ENCODE measurements at regions not wholly inside any gene's neighbourhood (a gene's known extent, or its start where the extent isn't known, plus 50 kb on each side); places are given as distances from the start of the nearest gene placed in this dataset.

DNA sequence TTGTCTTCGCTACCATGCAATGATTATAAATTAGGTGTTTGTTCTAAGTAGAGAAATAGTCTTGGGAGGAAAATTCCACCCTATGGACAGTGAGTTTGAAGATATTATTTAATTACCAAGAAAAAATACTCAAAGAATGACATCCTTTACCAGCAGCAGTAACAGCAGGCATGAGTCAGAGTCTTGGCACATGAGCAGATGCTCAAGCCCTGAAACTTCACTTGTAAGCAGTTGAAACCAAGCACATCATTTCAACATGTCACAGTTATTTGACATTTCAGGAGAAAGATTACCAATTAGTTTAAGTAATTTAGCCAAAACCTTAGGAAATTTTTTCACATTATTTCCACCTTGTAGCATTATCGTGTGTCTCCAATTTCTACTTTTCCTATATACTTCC lies 99.2 kb downstream of the C12orf50 start:
- in situ Hi-C loops (cut with MboI; ENCODE audit: low sequenced_read_pairs): no loop called here
- Histone ChIP-seq H3K4me1 (no peaks in the 10 kb centered on the region), H3K9me3 (no peaks in the 10 kb centered on the region), H3K36me3 (replicated peaks) (no peaks in the 10 kb centered on the region), H3K27me3 (ENCODE audit: low read depth) (no peaks in the 10 kb centered on the region; the same call in 1 of the 2 replicates), H3K4me3 (no peak overlapping the region)
- DNase-seq (ENCODE audit: low spot score in 2 of 2): no peak

DNA sequence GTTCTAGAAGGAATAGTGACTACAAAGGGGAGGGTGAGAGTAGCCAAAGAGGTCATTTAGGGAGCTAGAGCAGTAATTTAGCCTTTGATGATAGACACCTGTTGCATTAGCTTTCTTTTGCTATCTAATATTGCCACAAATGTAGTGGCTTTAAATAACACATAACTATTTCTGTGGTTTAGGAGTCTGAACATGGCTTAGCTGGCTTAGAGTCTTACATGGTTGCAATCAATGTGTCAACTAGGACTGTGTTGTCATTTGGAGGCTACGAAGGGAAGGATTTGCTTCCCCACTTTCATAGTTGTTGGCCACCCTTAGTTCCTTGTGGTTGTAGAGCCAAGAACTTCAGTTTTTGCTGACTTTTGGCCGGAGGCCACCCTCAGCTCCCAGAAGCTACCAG lies 99.9 kb downstream of the C12orf50 start:
- Histone ChIP-seq H3K4me1 (no peaks in the 10 kb centered on the region), H3K27me3 (ENCODE audit: low read depth) (no peaks in the 10 kb centered on the region; the same call in 1 of the 2 replicates), H3K9me3 (no peaks in the 10 kb centered on the region), H3K4me3 (no peak overlapping the region), H3K36me3 (replicated peaks) (no peaks in the 10 kb centered on the region)
- in situ Hi-C loops (cut with MboI; ENCODE audit: low sequenced_read_pairs): no loop called here
- DNase-seq (ENCODE audit: low spot score in 2 of 2): no peak

DNA sequence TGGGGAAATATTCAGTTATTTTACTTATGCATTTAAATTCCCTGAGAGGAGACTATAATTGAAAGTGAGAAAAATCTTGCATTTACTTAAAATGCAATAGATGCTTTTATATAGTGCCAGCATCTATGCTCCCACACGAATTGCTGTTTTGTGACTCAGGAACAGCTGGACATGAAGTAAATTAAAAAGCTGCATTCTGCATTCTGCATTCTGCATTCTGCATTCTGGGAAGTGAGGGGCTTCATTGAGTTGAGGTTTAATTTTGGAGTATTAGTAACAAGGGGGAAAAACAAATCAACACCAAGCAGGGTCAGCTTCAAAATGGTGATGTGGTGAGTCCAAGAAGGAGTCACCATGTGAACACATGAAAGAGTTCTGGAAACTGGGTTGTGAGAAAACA lies 101.2 kb downstream of the C12orf50 start:
- Histone ChIP-seq H3K27me3 (ENCODE audit: low read depth) (no peaks in the 10 kb centered on the region; the same call in 1 of the 2 replicates), H3K4me1 (no peaks in the 10 kb centered on the region), H3K36me3 (replicated peaks) (no peaks in the 10 kb centered on the region), H3K4me3 (no peak overlapping the region), H3K9me3 (no peaks in the 10 kb centered on the region)
- in situ Hi-C loops (cut with MboI; ENCODE audit: low sequenced_read_pairs): no loop called here
- no peak for DNase-seq (ENCODE audit: low spot score in 2 of 2)

DNA sequence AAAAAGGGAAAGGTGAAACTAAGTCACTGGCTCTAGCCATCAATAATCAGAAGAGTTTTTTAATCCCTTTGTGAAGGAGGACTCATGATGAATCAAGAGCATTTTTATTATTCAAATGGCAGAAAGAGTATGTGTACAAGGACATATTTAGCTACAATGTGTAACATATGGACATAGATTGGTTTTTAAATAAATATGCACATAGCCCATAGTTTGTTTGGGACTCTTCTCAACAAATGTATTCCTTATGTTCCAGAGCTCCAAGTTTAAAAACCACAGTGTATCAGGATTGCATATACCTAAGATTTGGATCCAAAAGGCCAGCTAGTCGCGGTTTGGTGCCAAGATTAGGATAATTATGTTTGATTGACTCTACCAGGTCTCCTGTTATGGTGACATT lies 104.2 kb downstream of the C12orf50 start:
- H3K4me1 ChIP-seq: no peaks in the 10 kb centered on the region
- no peak overlapping the region for H3K4me3 ChIP-seq
- in situ Hi-C loops (cut with MboI; ENCODE audit: low sequenced_read_pairs): no loop called here
- no peaks in the 10 kb centered on the region for H3K36me3 ChIP-seq (replicated peaks)
- no peaks in the 10 kb centered on the region for H3K27me3 ChIP-seq (ENCODE audit: low read depth)
- H3K9me3 ChIP-seq: no peaks in the 10 kb centered on the region
- DNase-seq (ENCODE audit: low spot score in 2 of 2): no peak

DNA sequence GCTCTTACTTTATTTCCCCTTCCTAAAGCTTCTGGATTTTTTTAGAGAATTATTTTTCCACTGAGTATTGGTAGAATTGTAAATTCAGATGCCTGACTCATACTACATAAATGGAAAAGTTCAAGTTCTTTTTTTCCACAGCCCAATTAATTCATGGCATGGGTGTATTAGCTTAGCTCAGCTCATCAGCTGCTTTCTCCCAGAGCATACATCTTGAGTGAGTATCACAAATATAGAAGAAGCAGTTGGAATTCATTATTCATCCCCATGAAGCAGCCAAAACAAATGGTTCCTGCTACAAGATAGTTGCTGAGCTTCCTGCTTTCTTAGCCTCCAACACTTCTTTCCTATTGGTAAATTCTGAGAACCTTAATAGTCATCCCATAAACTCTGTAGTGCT lies 105.1 kb downstream of the C12orf50 start:
- Histone ChIP-seq H3K36me3 (replicated peaks) (no peaks in the 10 kb centered on the region), H3K4me1 (no peaks in the 10 kb centered on the region), H3K4me3 (no peak overlapping the region), H3K27me3 (ENCODE audit: low read depth) (no peaks in the 10 kb centered on the region), H3K9me3 (no peaks in the 10 kb centered on the region)
- in situ Hi-C loops (cut with MboI; ENCODE audit: low sequenced_read_pairs): no loop called here
- no peak for DNase-seq (ENCODE audit: low spot score in 2 of 2)

DNA sequence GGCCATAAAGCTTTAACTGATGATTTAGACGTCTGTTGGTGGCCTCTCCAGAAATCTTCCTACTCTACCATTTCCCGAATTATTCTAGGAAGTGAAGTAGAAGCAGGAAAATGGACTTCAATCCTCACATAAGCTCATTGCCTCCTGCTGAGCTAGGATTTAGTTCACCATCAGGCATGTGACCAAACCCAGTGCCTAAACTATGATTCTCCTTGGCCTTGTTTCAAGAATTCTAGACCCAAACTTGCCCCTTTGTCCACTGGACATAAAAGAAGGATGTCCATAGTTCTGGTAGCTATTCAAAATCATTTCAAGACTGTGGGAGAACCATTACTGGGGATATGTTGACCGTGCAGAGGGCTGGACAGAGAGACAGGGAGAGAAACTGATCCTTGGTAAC lies 105.8 kb downstream of the C12orf50 start:
- H3K36me3 ChIP-seq (replicated peaks): no peaks in the 10 kb centered on the region
- no peak overlapping the region for H3K4me3 ChIP-seq
- in situ Hi-C loops (cut with MboI; ENCODE audit: low sequenced_read_pairs): no loop called here
- H3K27me3 ChIP-seq (ENCODE audit: low read depth): no peaks in the 10 kb centered on the region
- H3K4me1 ChIP-seq: no peaks in the 10 kb centered on the region
- no peaks in the 10 kb centered on the region for H3K9me3 ChIP-seq
- no peak for DNase-seq (ENCODE audit: low spot score in 2 of 2)

DNA sequence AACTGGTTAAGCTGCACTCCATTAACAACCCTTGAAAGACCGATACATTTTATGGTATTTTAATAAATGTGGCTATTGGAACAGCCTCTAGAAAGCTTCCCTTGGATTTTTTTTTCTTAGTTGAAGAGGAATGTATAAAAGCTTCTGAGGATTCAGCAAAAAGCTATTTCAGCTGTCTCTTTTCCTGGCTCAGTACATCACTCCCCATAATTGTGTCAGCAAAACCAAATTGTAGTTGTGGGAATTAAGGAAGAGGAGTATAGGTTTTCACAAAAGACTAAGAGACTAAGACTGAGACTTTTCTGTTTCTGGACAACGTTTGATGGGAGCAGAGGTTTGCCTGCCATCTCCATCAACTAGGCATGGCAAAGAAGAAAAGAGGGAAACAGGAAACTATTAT lies 106.5 kb downstream of the C12orf50 start:
- in situ Hi-C loops (cut with MboI; ENCODE audit: low sequenced_read_pairs): no loop called here
- no peaks in the 10 kb centered on the region for H3K9me3 ChIP-seq
- no peak overlapping the region for H3K4me3 ChIP-seq
- H3K27me3 ChIP-seq (ENCODE audit: low read depth): no peaks in the 10 kb centered on the region
- DNase-seq (ENCODE audit: low spot score in 2 of 2): no peak
- no peaks in the 10 kb centered on the region for H3K36me3 ChIP-seq (replicated peaks)
- H3K4me1 ChIP-seq: no peaks in the 10 kb centered on the region

DNA sequence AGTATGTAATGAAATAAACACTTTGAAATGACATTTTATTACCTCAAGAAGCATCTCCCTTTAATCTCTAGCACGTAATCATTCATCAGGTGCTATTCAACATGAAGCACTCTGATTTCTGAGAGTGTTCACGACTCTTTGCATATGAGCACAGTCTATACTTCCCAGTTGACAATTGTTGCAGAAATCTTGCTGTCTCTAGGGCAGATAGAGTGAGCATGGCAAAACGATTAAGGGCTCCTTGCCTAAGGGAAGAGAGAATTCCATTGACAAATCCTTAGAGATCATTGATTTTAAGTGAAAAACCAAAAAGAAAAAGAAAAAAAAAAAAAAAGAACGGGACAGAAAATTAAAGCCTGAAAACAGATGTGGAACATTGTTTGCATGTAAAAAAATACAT lies 107.6 kb downstream of the C12orf50 start:
- H3K27me3 ChIP-seq (ENCODE audit: low read depth): no peaks in the 10 kb centered on the region
- H3K4me3 ChIP-seq: no peak overlapping the region
- no peaks in the 10 kb centered on the region for H3K4me1 ChIP-seq
- no peak for DNase-seq (ENCODE audit: low spot score in 2 of 2)
- in situ Hi-C loops (cut with MboI; ENCODE audit: low sequenced_read_pairs): no loop called here
- H3K36me3 ChIP-seq (replicated peaks): no peaks in the 10 kb centered on the region
- no peaks in the 10 kb centered on the region for H3K9me3 ChIP-seq

DNA sequence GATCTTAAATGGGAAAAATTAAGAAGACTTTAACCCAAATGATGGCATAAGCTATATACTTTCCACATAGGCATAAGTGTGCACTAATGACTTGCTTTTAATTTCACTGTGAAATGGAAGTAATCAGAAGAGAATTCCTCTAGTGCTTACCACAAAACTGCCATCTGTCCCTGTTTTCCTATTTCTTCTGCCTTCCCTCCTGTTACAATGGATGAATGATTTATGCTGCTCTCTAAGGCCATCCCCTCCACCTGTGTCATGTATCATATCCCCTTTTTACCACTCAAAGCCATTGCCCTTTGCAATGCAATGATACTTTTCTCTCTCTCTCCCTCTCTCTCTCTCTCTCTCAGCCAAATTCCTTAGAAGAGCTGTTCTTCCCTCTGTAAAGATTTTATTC lies 109.1 kb downstream of the C12orf50 start:
- H3K36me3 ChIP-seq (replicated peaks): no peaks in the 10 kb centered on the region
- DNase-seq (ENCODE audit: low spot score in 2 of 2): no peak
- H3K9me3 ChIP-seq: no peaks in the 10 kb centered on the region
- H3K4me3 ChIP-seq: no peak overlapping the region
- in situ Hi-C loops (cut with MboI; ENCODE audit: low sequenced_read_pairs): no loop called here
- no peaks in the 10 kb centered on the region for H3K4me1 ChIP-seq
- H3K27me3 ChIP-seq (ENCODE audit: low read depth): no peaks in the 10 kb centered on the region

DNA sequence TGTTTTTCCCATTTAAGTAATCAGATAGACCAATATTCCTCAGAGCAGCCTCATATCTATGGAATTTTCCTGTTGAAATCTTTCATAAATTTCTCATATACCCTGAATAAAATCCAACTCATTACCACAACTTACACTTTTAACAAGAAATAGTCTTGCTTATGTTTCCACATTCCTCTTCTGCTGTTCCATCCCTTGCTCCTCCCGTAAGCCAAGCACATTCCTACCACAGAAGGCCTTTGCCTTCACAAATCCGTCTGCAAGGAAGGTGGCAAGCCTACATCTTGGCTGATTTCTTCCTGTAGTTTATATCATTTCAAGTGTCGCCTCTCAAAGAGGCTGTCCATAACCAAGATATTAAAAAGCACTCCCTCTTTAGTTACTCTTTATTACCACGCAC lies 127.7 kb downstream of the C12orf50 start:
- in situ Hi-C loops (cut with MboI; ENCODE audit: low sequenced_read_pairs): no loop called here
- Histone ChIP-seq H3K4me3 (no peak overlapping the region), H3K4me1 (no peaks in the 10 kb centered on the region), H3K36me3 (replicated peaks) (no peaks in the 10 kb centered on the region), H3K27me3 (ENCODE audit: low read depth) (no peaks in the 10 kb centered on the region), H3K9me3 (no peaks in the 10 kb centered on the region)
- no peak for DNase-seq (ENCODE audit: low spot score in 2 of 2)

DNA sequence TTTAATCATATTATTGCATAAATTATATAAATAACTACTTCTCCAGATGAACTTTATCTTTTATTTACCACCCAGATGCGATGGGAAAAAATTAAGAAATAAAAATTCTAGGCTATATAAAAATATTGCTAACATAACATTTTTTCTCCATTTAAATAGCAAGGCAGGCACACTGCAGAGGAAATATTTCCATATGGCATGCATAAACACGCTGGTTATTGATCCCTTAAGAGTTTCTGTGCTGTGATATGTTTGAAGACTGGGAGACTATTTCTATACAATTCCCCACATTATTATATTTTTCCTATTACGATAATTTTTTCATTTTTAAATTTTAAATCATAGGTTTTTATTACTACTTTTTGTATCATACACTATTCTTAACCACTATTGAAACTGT lies 131.5 kb downstream of the C12orf50 start:
- in situ Hi-C loops (cut with MboI; ENCODE audit: low sequenced_read_pairs): no loop called here
- H3K4me3 ChIP-seq: no peak overlapping the region
- H3K36me3 ChIP-seq (replicated peaks): no peaks in the 10 kb centered on the region
- no peaks in the 10 kb centered on the region for H3K27me3 ChIP-seq (ENCODE audit: low read depth)
- no peaks in the 10 kb centered on the region for H3K9me3 ChIP-seq
- no peak for DNase-seq (ENCODE audit: low spot score in 2 of 2)
- H3K4me1 ChIP-seq: no peaks in the 10 kb centered on the region

DNA sequence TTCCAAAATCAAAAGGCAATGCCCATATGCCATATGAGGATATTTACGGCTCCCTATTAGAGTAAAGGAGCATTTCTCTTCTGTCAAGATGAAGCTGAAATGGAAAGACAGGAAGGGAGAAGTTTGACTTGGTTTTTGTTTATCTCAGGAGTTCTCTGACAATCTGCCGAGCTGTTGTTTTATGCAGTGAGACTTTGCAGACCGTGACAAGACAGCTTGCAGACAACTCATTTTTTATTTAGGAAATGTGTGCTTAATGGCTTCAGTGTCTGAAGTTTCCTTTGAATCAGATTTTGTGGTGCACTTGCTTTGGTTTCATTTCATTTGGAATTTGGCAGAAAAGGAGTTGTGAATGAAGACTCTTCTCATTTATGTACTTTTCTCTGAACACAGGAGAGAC lies 145.4 kb downstream of the C12orf50 start:
- H3K36me3 ChIP-seq (replicated peaks): no peaks in the 10 kb centered on the region
- no peak overlapping the region for H3K4me3 ChIP-seq
- DNase-seq (ENCODE audit: low spot score in 2 of 2): no peak
- H3K27me3 ChIP-seq (ENCODE audit: low read depth): no peaks in the 10 kb centered on the region
- no peaks in the 10 kb centered on the region for H3K9me3 ChIP-seq
- in situ Hi-C loops (cut with MboI; ENCODE audit: low sequenced_read_pairs): no loop called here
- no peaks in the 10 kb centered on the region for H3K4me1 ChIP-seq

DNA sequence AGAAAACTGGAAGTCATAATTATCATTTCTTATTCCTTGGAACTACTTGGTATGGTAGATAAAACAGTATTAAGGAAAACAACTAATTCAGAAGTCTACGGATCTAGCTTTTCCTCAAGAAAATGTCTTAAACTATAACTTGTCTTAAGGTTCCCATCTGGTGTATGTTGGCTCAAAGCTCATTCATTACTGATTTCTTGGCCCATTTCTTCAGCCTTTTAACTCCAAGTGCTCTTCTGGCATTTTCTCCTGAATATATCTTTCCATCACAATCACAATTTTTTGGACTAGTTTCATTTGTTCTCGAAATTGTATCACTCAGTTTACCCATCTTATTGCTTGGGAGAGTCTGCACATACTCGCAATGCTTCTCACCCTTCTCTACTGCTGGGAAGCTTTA lies 150.1 kb downstream of the C12orf50 start:
- no peaks in the 10 kb centered on the region for H3K36me3 ChIP-seq (replicated peaks)
- no peaks in the 10 kb centered on the region for H3K4me1 ChIP-seq
- H3K4me3 ChIP-seq: no peak overlapping the region
- no peaks in the 10 kb centered on the region for H3K9me3 ChIP-seq
- no peaks in the 10 kb centered on the region for H3K27me3 ChIP-seq (ENCODE audit: low read depth)
- DNase-seq (ENCODE audit: low spot score in 2 of 2): no peak
- in situ Hi-C loops (cut with MboI; ENCODE audit: low sequenced_read_pairs): no loop called here

DNA sequence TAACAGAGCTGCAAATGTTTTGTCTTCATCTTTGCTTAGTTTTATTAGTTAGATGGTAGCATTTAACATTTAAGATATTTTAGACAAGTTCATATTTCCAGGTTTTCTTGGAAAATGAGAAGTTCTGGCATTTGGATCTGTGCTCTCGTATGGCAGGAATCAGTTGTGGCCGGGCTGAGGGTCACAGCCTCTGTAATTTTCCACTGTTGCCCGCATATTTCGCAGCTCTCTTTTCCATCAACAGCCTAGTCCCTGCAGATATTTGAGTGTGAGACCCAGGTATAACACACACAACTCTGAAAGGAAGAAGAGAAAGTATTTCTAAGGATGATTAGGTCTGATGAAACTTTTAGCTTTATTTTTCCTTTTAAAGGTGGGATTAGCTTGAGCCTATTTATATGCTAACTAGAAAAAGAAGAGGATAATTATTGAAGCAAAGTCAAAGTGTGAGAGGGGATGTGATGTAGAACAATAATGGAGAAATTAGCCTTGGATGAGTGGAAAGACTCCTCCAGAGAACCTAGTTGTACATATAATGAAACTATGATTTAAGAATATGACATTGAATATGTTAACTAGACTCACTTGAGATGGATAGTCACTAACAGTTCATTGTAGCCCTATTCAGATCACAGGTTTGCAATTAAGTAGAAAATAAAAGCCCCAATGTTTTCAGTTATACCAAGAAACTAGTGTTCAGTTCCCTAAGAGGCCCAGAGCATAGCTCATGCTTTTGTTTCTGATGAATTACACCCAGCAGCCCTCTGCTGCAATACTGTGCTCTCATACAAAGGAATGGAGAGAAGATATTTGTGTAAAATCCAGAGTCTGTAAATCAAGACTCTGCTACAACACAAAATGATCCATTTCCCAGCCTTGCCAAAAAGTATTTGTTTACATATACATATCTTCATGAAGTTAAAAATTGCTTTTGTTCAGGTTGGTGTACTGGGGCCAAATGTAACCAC lies 158.4 kb downstream of the C12orf50 start:
- no peaks in the 10 kb centered on the region for H3K9me3 ChIP-seq
- H3K4me3 ChIP-seq: no peak overlapping the region
- no peaks in the 10 kb centered on the region for H3K36me3 ChIP-seq (replicated peaks)
- in situ Hi-C loops (cut with MboI; ENCODE audit: low sequenced_read_pairs): no loop called here
- H3K27me3 ChIP-seq (ENCODE audit: low read depth): no peaks in the 10 kb centered on the region
- DNase-seq (ENCODE audit: low spot score in 2 of 2): peak; percentile 35 to 82
- H3K4me1 ChIP-seq: peaks cover 31% of the 10 kb centered on the region

DNA sequence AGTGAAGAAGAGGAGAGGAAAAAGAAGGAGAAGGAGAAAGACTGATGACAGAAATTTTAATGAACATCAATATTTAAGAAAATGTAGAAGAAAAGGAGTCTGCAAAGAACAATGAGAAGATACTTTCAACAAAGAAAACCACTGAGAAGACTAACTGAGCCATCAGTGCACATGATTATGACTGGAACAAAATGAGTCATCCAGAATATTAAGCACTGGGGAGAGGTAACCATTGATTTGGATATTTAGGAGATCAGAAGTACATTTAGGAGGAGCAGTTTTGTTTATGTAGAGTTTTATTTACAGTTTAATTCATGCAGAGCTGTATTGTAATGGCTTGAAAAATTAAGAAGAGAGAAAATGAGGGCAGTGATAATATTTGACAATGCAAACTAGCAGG lies 159.1 kb downstream of the C12orf50 start:
- no peaks in the 10 kb centered on the region for H3K9me3 ChIP-seq
- H3K4me1 ChIP-seq: peaks cover 31% of the 10 kb centered on the region
- in situ Hi-C loops (cut with MboI; ENCODE audit: low sequenced_read_pairs): no loop called here
- H3K4me3 ChIP-seq: no peak overlapping the region
- H3K27me3 ChIP-seq (ENCODE audit: low read depth): no peaks in the 10 kb centered on the region
- no peaks in the 10 kb centered on the region for H3K36me3 ChIP-seq (replicated peaks)
- DNase-seq (ENCODE audit: low spot score in 2 of 2): no peak

Data from HAP-1 (cell line).